ENCODE measurements at regions not wholly inside any gene's neighbourhood (a gene's known extent, or its start where the extent isn't known, plus 50 kb on each side); places are given as distances from the start of the nearest gene placed in this dataset.

GRCh38 chr16:6644916-6645315 lies 687.7 kb upstream of the RBFOX1 start:
- Histone ChIP-seq H3K27me3 (ENCODE audit: control insufficient read depth, insufficient read depth, low read length) (peaks cover 15% of the 10 kb centered on the region), H3K4me3 (ENCODE audit: low read length) (no peak overlapping the region), H3K9me3 (replicated peaks; ENCODE audit: control insufficient read depth, low read depth, low read length) (no peaks in the 10 kb centered on the region), H3K36me3 (ENCODE audit: control insufficient read depth, insufficient read depth, low read length) (no peaks in the 10 kb centered on the region), H3K27ac (ENCODE audit: low read length) (no peak overlapping the region), H3K4me1 (ENCODE audit: control insufficient read depth, insufficient read depth, low read length) (no peaks in the 10 kb centered on the region)
- WGBS (ENCODE audit: insufficient coverage), result 64% methylated on average over 4 of the region's 4 CpGs
- no peak for DNase-seq

GRCh38 chr16:6643080-6643686 lies 689.5 kb upstream of the RBFOX1 start:
- no peaks in the 10 kb centered on the region for H3K4me1 ChIP-seq (ENCODE audit: control insufficient read depth, insufficient read depth, low read length)
- H3K4me3 ChIP-seq (ENCODE audit: low read length), result no peak overlapping the region
- no peaks in the 10 kb centered on the region for H3K9me3 ChIP-seq (replicated peaks; ENCODE audit: control insufficient read depth, low read depth, low read length)
- WGBS (ENCODE audit: insufficient coverage), result no CpG with 5 or more reads among the region's 5 CpGs
- H3K36me3 ChIP-seq (ENCODE audit: control insufficient read depth, insufficient read depth, low read length), result no peaks in the 10 kb centered on the region
- no peak overlapping the region for H3K27ac ChIP-seq (ENCODE audit: low read length)
- peaks cover 12% of the 10 kb centered on the region for H3K27me3 ChIP-seq (ENCODE audit: control insufficient read depth, insufficient read depth, low read length)
- peak; percentile 60 for DNase-seq

GRCh38 chr16:6642271-6642670 lies 690.4 kb upstream of the RBFOX1 start:
- peaks cover 11% of the 10 kb centered on the region for H3K27me3 ChIP-seq (ENCODE audit: control insufficient read depth, insufficient read depth, low read length)
- H3K4me3 ChIP-seq (ENCODE audit: low read length), result no peak overlapping the region
- 40% methylated on average over 1 of the region's 9 CpGs for WGBS (ENCODE audit: insufficient coverage)
- no peak overlapping the region for H3K27ac ChIP-seq (ENCODE audit: low read length)
- DNase-seq, result no peak
- no peaks in the 10 kb centered on the region for H3K9me3 ChIP-seq (replicated peaks; ENCODE audit: control insufficient read depth, low read depth, low read length)
- H3K4me1 ChIP-seq (ENCODE audit: control insufficient read depth, insufficient read depth, low read length), result no peaks in the 10 kb centered on the region
- no peaks in the 10 kb centered on the region for H3K36me3 ChIP-seq (ENCODE audit: control insufficient read depth, insufficient read depth, low read length)

- no peaks in the 10 kb centered on the region for H3K4me1 ChIP-seq (ENCODE audit: control insufficient read depth, insufficient read depth, low read length)
- no peak for DNase-seq
- H3K36me3 ChIP-seq (ENCODE audit: control insufficient read depth, insufficient read depth, low read length), result no peaks in the 10 kb centered on the region
- 69% methylated on average over 6 of the region's 10 CpGs for WGBS (ENCODE audit: insufficient coverage)
- H3K27ac ChIP-seq (ENCODE audit: low read length), result no peak overlapping the region
- H3K9me3 ChIP-seq (replicated peaks; ENCODE audit: control insufficient read depth, low read depth, low read length), result no peaks in the 10 kb centered on the region
- H3K27me3 ChIP-seq (ENCODE audit: control insufficient read depth, insufficient read depth, low read length), result peaks cover 11% of the 10 kb centered on the region
- H3K4me3 ChIP-seq (ENCODE audit: low read length), result no peak overlapping the region
Observed at GRCh38 chr16:6641091-6641490, 691.6 kb upstream of the RBFOX1 start.

GRCh38 chr16:6636457-6636856 lies 696.2 kb upstream of the RBFOX1 start:
- no peaks in the 10 kb centered on the region for H3K4me1 ChIP-seq (ENCODE audit: control insufficient read depth, insufficient read depth, low read length)
- no peak overlapping the region for H3K27ac ChIP-seq (ENCODE audit: low read length)
- peaks cover 3% of the 10 kb centered on the region for H3K27me3 ChIP-seq (ENCODE audit: control insufficient read depth, insufficient read depth, low read length)
- H3K36me3 ChIP-seq (ENCODE audit: control insufficient read depth, insufficient read depth, low read length), result no peaks in the 10 kb centered on the region
- no peak for DNase-seq
- no peaks in the 10 kb centered on the region for H3K9me3 ChIP-seq (replicated peaks; ENCODE audit: control insufficient read depth, low read depth, low read length)
- WGBS (ENCODE audit: insufficient coverage), result no CpG with 5 or more reads among the region's 4 CpGs
- no peak overlapping the region for H3K4me3 ChIP-seq (ENCODE audit: low read length)

GRCh38 chr16:6634151-6634550 lies 698.5 kb upstream of the RBFOX1 start:
- no peaks in the 10 kb centered on the region for H3K27me3 ChIP-seq (ENCODE audit: control insufficient read depth, insufficient read depth, low read length)
- WGBS (ENCODE audit: insufficient coverage), result 80% methylated on average over 1 of the region's 3 CpGs
- no peaks in the 10 kb centered on the region for H3K36me3 ChIP-seq (ENCODE audit: control insufficient read depth, insufficient read depth, low read length)
- H3K4me1 ChIP-seq (ENCODE audit: control insufficient read depth, insufficient read depth, low read length), result no peaks in the 10 kb centered on the region
- H3K9me3 ChIP-seq (replicated peaks; ENCODE audit: control insufficient read depth, low read depth, low read length), result no peaks in the 10 kb centered on the region
- no peak overlapping the region for H3K4me3 ChIP-seq (ENCODE audit: low read length)
- no peak for DNase-seq
- no peak overlapping the region for H3K27ac ChIP-seq (ENCODE audit: low read length)

GRCh38 chr16:6633456-6633855 lies 699.2 kb upstream of the RBFOX1 start:
- H3K27me3 ChIP-seq (ENCODE audit: control insufficient read depth, insufficient read depth, low read length), result no peaks in the 10 kb centered on the region
- H3K4me3 ChIP-seq (ENCODE audit: low read length), result no peak overlapping the region
- DNase-seq, result no peak
- H3K36me3 ChIP-seq (ENCODE audit: control insufficient read depth, insufficient read depth, low read length), result no peaks in the 10 kb centered on the region
- 20% methylated on average over 1 of the region's 5 CpGs for WGBS (ENCODE audit: insufficient coverage)
- no peak overlapping the region for H3K27ac ChIP-seq (ENCODE audit: low read length)
- H3K4me1 ChIP-seq (ENCODE audit: control insufficient read depth, insufficient read depth, low read length), result no peaks in the 10 kb centered on the region
- no peaks in the 10 kb centered on the region for H3K9me3 ChIP-seq (replicated peaks; ENCODE audit: control insufficient read depth, low read depth, low read length)

GRCh38 chr16:6629110-6629509 lies 703.5 kb upstream of the RBFOX1 start:
- Histone ChIP-seq H3K4me1 (ENCODE audit: control insufficient read depth, insufficient read depth, low read length) (no peaks in the 10 kb centered on the region), H3K4me3 (ENCODE audit: low read length) (no peak overlapping the region), H3K27ac (ENCODE audit: low read length) (no peak overlapping the region), H3K9me3 (replicated peaks; ENCODE audit: control insufficient read depth, low read depth, low read length) (no peaks in the 10 kb centered on the region), H3K27me3 (ENCODE audit: control insufficient read depth, insufficient read depth, low read length) (no peaks in the 10 kb centered on the region), H3K36me3 (ENCODE audit: control insufficient read depth, insufficient read depth, low read length) (no peaks in the 10 kb centered on the region)
- WGBS (ENCODE audit: insufficient coverage), result no CpG with 5 or more reads among the region's 5 CpGs
- no peak for DNase-seq

GRCh38 chr16:6625606-6626005 lies 707.0 kb upstream of the RBFOX1 start:
- DNase-seq, result no peak
- Histone ChIP-seq H3K36me3 (ENCODE audit: control insufficient read depth, insufficient read depth, low read length) (no peaks in the 10 kb centered on the region), H3K27ac (ENCODE audit: low read length) (no peak overlapping the region), H3K27me3 (ENCODE audit: control insufficient read depth, insufficient read depth, low read length) (no peaks in the 10 kb centered on the region), H3K9me3 (replicated peaks; ENCODE audit: control insufficient read depth, low read depth, low read length) (no peaks in the 10 kb centered on the region), H3K4me1 (ENCODE audit: control insufficient read depth, insufficient read depth, low read length) (no peaks in the 10 kb centered on the region), H3K4me3 (ENCODE audit: low read length) (no peak overlapping the region)
- no CpG with 5 or more reads among the region's 3 CpGs for WGBS (ENCODE audit: insufficient coverage)

GRCh38 chr16:6618874-6619273 lies 713.8 kb upstream of the RBFOX1 start:
- no peak for DNase-seq
- H3K36me3 ChIP-seq (ENCODE audit: control insufficient read depth, insufficient read depth, low read length), result no peaks in the 10 kb centered on the region
- no peaks in the 10 kb centered on the region for H3K27me3 ChIP-seq (ENCODE audit: control insufficient read depth, insufficient read depth, low read length)
- H3K27ac ChIP-seq (ENCODE audit: low read length), result no peak overlapping the region
- no peaks in the 10 kb centered on the region for H3K9me3 ChIP-seq (replicated peaks; ENCODE audit: control insufficient read depth, low read depth, low read length)
- no peaks in the 10 kb centered on the region for H3K4me1 ChIP-seq (ENCODE audit: control insufficient read depth, insufficient read depth, low read length)
- no peak overlapping the region for H3K4me3 ChIP-seq (ENCODE audit: low read length)
- whole genome bisulfite sequencing (ENCODE audit: insufficient coverage), result 29% methylated on average over 3 of the region's 5 CpGs

- DNase-seq, result no peak
- no peaks in the 10 kb centered on the region for H3K27me3 ChIP-seq (ENCODE audit: control insufficient read depth, insufficient read depth, low read length)
- no peaks in the 10 kb centered on the region for H3K9me3 ChIP-seq (replicated peaks; ENCODE audit: control insufficient read depth, low read depth, low read length)
- H3K27ac ChIP-seq (ENCODE audit: low read length), result no peak overlapping the region
- H3K4me3 ChIP-seq (ENCODE audit: low read length), result no peak overlapping the region
- no peaks in the 10 kb centered on the region for H3K36me3 ChIP-seq (ENCODE audit: control insufficient read depth, insufficient read depth, low read length)
- H3K4me1 ChIP-seq (ENCODE audit: control insufficient read depth, insufficient read depth, low read length), result no peaks in the 10 kb centered on the region
- WGBS (ENCODE audit: insufficient coverage), result 100% methylated on average over 1 of the region's 6 CpGs
Observed at GRCh38 chr16:6616746-6617145, 715.9 kb upstream of the RBFOX1 start.
